ENCODE measurements at regions not wholly inside any gene's neighbourhood (a gene's known extent, or its start where the extent isn't known, plus 50 kb on each side); places are given as distances from the start of the nearest gene placed in this dataset.

GRCh38 chr2:6372317-6372901, 493.3 kb downstream of the CMPK2 start:
- no peak for TF ChIP-seq CTCF (IDR thresholded peaks at IDR 0.05)
- no peak for TF ChIP-seq POLR2AphosphoS5 (IDR thresholded peaks at IDR 0.05)
